NCI-H2227 (cell line): ENCODE measurements at regions not wholly inside any gene's neighbourhood (a gene's known extent, or its start where the extent isn't known, plus 50 kb on each side); places are given as distances from the start of the nearest gene placed in this dataset.

ENCODE experiments used
- DNase-seq: peaks from one replicate; lab custom pipeline; 2025; ENCODE audit not compliant: unreplicated experiment; lab: John Stamatoyannopoulos, UW

GRCh38 chr1:195141294-195141693 lies 1466.9 kb downstream of the KCNT2 start:
- DNase-seq, result peak; percentile 2

- no peak for DNase-seq
These were observed 1477.6 kb downstream of the KCNT2 start for GRCh38 chr1:195130598-195130997.

DNA sequence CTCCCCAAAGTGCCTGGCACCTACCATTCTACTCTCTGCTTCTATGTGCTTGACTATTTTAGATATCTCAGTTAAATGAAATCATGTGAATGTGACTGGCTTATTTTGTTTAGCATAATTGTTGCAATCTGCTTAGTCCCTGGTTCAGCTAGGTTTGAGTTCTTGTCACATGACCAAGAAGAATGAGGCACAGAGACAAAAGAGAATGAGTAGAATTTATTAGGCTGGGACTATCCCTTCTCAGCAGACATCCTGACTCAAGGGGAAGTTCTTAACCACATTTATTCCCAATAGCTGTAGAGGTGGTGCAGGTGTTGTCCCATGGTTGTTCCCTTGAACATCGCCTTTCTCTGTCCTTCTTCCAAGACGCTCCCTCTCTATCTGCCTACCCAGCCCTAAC lies 1485.7 kb downstream of the KCNT2 start:
- DNase-seq, result no peak

GRCh38 chr1:195113471-195113870 lies 1494.8 kb downstream of the KCNT2 start:
- DNase-seq, result no peak

- no peak for DNase-seq
These were observed 1502.5 kb downstream of the KCNT2 start for GRCh38 chr1:195105773-195106172.

GRCh38 chr1:195105281-195105680 lies 1503.0 kb downstream of the KCNT2 start:
- DNase-seq, result no peak

DNA sequence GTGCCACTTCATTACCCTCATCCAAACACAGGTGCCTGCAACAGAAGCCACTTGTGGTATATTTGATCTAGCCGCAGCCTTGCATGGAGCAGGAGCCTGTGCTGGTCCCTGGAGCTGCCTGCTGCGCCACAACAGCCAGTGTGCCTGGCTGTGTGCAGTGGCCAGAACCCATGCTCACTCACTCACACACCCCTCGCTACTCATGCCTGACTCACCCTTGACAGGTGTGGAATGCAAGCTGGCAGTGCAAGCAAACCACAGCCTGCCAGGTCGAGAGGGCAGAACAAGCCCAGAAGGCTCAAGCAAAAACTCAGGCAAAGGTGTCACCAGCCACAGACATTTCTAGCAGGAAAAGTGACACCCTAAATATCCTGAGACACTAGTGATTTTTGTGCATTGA lies 1510.9 kb downstream of the KCNT2 start:
- no peak for DNase-seq

DNA sequence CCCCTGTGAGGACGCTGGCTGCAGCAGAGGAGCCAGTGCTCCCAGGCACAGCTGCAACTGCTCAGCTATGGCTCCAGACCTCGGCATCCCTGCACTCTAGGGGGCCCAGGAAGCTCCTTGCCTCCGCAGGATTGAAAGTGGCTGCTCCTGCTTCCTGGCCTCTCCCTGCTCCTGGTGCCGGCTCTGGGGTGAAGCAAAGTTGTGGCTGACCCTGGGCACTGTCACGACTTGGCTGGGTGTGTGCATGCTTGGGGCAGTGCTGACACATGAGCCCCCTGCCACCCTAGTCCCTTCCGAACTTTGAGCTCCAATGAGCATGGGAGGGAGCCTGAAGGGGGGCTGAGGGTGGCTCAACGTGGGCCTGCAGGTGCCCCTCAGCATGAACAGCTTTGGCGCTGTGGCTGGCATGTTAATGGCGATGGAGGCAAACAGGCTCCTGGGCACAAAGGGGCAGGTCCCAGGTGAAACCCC lies 1512.2 kb downstream of the KCNT2 start:
- DNase-seq, result no peak

DNA sequence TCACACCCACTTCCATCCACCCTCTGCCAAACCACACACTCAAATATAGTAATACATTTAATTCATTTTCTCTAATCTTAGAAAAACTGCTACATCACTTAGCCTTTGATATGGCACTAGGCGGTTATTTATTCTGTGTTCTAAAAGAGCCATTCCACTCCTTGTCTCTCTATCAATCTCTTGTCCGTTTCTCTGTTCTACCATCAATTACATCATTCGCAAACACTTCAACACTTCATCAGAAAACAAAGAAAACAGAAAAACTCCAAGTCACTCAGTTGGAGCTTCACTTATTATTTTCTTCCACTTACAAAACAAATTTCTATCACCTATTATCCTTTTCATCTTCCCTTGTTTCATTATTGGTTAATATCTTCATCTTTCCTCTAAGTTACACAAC lies 1523.0 kb downstream of the KCNT2 start:
- DNase-seq, result no peak

DNA sequence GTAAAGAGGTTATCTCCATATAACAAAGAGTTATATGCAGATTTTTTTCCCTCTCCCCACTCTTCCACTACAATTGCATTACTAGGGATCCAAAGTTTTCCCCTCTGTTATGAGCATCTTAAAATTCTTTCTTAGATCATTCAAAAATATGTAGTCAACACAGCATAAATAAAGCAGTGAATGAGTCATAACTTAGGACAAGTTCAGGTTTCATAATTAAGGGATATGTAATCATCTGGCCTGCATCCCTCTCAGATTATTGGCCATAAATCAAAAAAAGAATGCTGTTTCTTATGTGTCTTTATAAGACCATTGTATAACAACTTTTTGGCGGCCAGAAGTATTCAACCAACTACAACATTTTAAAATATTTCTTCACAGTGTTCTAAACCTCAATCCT lies 1526.1 kb downstream of the KCNT2 start:
- DNase-seq, result no peak

GRCh38 chr1:195076682-195077081 lies 1531.6 kb downstream of the KCNT2 start:
- no peak for DNase-seq

DNA sequence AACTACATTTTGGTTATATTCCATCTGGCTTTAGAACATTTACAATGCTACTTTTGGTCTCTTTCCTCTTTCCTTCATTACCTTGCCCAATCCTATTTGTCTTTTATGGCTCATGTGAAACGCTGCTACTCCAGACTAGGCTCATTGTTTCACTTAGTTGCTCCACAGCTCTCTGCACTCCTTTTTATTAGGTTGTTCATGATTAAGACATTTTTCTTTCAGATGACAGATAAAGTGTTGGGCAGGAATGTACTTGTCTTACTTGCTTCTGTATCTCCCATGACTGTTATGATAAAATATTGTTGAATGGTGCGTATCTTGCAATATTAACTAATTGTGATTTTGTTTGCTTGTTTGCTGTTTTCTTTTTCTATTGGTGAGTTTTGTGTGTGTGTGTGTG lies 1532.3 kb downstream of the KCNT2 start:
- DNase-seq, result no peak

DNA sequence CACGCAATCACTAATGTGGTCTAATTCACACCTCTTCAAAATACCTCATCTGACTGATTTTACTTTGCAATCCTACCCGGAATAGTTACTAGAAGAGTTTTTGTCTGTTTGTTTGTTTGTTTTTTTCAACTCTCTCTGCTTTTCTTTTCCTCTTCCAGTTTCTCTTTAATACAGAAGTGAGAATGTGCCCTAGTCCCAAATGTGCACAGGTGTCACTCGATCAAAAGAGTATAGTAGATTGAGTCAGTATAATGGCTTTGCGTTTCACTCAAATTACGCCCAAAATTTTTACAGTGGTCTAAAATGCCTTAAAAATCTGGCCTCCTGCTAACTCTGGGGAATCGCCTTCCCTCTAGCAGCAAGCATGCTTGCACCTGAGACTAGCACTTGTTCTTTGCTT lies 1536.8 kb downstream of the KCNT2 start:
- DNase-seq, result no peak

DNA sequence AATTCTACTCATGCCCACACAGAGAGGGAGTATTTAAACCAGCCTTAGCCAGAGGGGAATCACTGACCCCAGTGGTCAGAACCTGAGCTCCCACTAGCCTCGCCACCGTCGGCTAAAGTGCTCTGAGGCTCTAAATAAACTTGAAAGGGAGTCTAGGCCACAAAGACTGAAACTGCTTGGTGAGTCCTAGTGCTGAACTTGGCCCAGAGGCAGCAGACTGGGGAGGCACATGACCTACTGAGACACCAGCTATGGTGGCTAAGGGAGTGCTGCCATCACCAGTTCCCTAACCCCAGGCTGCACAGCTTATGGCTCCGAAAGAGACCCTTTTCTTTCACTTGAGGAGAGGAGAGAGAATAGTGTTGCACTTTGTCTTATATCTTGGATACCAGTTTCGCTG lies 1542.8 kb downstream of the KCNT2 start:
- no peak for DNase-seq

DNA sequence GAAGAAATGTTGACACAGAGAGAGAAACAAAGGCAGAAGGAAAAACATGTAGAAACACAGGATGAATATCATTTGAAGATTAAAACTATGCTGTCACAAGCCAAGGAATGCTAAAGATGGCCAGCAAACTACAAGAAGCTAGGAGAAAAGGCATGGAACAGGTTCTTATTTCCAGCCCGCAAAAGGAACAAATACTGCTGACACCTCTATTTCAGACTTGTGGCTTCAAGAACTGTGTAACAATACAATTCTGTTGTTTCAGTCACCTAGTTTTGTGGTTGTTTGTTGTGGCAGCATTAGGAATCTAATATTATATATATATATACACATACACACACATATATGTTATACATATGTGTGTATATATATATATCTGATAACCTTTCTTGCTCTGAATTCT lies 1543.9 kb downstream of the KCNT2 start:
- DNase-seq, result no peak

GRCh38 chr1:195054217-195054687 lies 1554.0 kb downstream of the KCNT2 start:
- no peak for DNase-seq

DNA sequence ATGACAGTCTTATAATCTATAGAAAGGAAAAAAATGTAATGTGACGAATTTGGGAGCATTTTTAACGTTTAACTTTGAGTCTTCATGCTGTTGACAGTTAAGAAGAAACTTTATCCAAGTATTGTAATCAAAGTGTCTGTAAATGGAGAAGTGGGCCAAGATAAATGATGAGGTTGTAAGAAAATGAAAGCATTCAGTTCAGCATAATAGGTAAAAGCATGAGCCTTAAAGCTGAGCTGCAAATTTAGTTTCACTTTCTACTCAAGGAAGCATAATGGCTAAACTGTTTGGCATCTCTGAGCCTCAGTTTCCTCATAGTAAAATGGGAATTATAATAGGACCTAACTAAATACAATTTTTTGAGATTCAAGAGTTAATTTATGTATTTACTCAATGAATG lies 1554.8 kb downstream of the KCNT2 start:
- no peak for DNase-seq

DNA sequence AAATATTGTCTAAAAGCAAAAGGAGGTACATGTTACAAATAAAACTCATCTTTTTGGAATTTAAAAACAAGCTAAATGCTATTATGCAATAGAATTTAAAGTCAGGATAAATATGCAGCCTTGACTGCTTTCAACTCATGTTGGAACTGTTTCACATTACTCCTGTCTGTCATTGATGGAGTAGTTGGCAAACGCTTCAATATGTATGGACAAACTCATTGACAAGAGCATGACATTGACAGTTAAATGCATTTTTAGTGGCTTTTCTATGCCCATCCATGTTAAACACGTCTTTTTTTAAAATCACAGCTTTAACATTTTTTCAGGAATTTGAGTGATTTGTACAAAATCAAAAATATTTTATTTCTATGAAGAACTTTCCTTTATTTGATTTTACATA lies 1560.5 kb downstream of the KCNT2 start:
- no peak for DNase-seq

GRCh38 chr1:195045072-195045471 lies 1563.2 kb downstream of the KCNT2 start:
- DNase-seq, result no peak

DNA sequence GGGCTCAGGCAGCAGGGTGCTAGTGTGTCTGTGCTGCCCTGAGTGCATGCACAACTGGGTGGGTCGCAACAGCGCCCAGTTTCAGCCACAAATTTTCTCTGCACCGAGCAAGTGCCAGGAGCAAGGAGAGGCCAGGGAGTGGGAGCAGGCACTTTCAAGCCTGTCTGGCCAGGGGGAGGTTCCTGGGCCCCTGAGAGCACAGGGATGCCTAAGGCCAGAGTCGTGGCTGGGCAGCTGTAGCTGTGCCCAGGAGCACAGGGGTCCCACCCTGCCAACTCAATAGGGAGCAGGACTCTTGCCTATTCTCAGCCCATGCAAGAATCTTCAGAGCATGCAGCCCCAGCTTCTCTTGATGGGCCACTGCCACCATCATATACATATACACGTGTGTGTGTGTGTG lies 1577.4 kb downstream of the KCNT2 start:
- no peak for DNase-seq

DNA sequence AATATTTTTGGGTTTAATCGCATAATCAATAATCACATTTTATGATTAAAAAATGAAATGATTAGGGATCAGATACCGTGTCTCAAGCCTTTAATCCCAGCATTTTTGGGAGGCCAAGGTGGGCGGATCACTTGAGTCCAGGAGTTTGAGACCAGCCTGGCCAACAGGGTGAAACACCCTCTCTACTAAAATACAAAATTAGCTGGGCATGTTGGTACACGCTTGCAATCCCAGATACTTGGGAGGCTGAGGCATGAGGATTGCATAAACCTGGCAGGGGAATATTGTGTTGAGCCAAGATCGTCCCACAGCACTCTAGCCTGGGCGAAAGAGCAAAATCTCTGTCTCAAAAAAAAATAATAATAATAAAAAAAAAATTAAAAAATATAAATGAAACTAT lies 1581.4 kb downstream of the KCNT2 start:
- no peak for DNase-seq

DNA sequence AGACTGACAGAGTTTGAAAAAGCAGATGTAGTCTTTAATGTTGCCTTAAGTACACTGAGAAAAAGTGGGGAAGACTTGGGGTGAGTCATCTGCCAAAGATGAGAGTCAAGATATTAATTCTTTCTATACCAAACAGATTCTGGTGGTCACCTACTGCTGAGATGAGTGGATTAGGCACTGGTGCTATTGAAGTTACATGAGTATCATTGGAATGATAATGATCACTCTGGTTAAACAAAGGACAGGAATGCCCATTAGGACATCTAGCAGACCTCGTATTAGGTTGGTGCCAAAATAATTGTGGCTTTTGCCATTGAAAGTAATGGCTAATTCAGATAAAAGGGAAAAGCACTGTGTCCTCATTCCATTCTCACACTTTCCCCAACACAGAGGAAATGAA lies 1588.9 kb downstream of the KCNT2 start:
- DNase-seq, result no peak

- DNase-seq, result no peak
These were observed 1595.2 kb downstream of the KCNT2 start for GRCh38 chr1:195012995-195013394.

- DNase-seq, result no peak
These were observed 1602.9 kb downstream of the KCNT2 start for GRCh38 chr1:195005338-195005737.
